Psoas muscle (tissue), 7 donors: ENCODE measurements at regions not wholly inside any gene's neighbourhood (a gene's known extent, or its start where the extent isn't known, plus 50 kb on each side); places are given as distances from the start of the nearest gene placed in this dataset.
"Not testable (repeated sequence)": the region's sequence is repeated elsewhere in the genome, so short reads cannot be mapped to it uniquely, and the experiment has no call there.

ENCODE experiments used
- ATAC-seq, 4 donors: fragments of 200-7000 bp; cut with Tn5 transposase; one replicate each; pipeline ENCODE4 v1.9.1; 2020; ENCODE audit warnings: moderate library complexity in 3 of 4, mild to moderate bottlenecking in 2 of 4
- DNase-seq, 2 donors: peaks; one replicate each; pipeline ENCODE4 v3.0.0-alpha.2; 2020
- H3K27ac ChIP-seq: fragments of 200-600 bp; one replicate; pipeline ENCODE4 v1.8.0; 2022
- H3K27me3 ChIP-seq, 3 donors: fragments of 200-600 bp in 1 of 3; one replicate each; pipeline versions ENCODE4 v1.6.1 to v1.8.0; 2013 to 2022; ENCODE audit warnings: low read length in 2 of 3, mild to moderate bottlenecking in 2 of 3, moderate library complexity in 1 of 3; ENCODE audit not compliant: insufficient read depth in 3 of 3
- H3K36me3 ChIP-seq, 2 donors: fragments of 200-600 bp in 1 of 2; one replicate each; pipeline versions ENCODE4 v1.6.1 to v1.8.0; 2013 to 2022; ENCODE audit warnings: low read depth in 1 of 2, mild to moderate bottlenecking in 1 of 2, moderate library complexity in 1 of 2; ENCODE audit not compliant: insufficient read depth in 1 of 2
- H3K4me1 ChIP-seq: fragments of 200-600 bp; one replicate; pipeline ENCODE4 v1.8.0; 2022
- H3K4me3 ChIP-seq: fragments of 200-600 bp; one replicate; pipeline ENCODE4 v1.8.0; 2022; ENCODE audit warnings: mild to moderate bottlenecking
- H3K9me3 ChIP-seq: fragments of 200-600 bp; one replicate; pipeline ENCODE4 v1.8.0; 2022
- WGBS, 3 donors: extraction: QIAGEN DNeasy Blood & Tissue Kit; methylation state at CpG; one replicate each; pipeline versions ENCODE4 v1.1.6 to v1.1.7; 2013; 5-methylcytosine and 5-hydroxymethylcytosine counted together
- intact Hi-C, 2 donors: fragments of 100-400 bp; cut with DNase I; formaldehyde crosslinking; loops; one replicate each; pipeline versions ENCODE4 v1.11.0 to v1.14.2; 2022
- TF ChIP-seq, protein P1 (sequence below): fragments of 200-600 bp; IDR thresholded peaks from one replicate; pipeline ENCODE4 v1.8.0; 2022; ENCODE audit warnings: antibody characterized with exemption
- donor health status: healthy with polysubstance abuse.
- donor health status: DM: no; HTN: no; CAD: no; lungs with moderate emphysema.
- donor health status: Bipolar disorder and iron deficiency.
- donor health status: healthy.
- donor health status: DM: yes; HTN: yes; CAD: no.
- donor health status: DM: no; HTN: no; CAD: no.
- donor health status: DM: yes; HTN: yes; CAD: no.

DNA sequence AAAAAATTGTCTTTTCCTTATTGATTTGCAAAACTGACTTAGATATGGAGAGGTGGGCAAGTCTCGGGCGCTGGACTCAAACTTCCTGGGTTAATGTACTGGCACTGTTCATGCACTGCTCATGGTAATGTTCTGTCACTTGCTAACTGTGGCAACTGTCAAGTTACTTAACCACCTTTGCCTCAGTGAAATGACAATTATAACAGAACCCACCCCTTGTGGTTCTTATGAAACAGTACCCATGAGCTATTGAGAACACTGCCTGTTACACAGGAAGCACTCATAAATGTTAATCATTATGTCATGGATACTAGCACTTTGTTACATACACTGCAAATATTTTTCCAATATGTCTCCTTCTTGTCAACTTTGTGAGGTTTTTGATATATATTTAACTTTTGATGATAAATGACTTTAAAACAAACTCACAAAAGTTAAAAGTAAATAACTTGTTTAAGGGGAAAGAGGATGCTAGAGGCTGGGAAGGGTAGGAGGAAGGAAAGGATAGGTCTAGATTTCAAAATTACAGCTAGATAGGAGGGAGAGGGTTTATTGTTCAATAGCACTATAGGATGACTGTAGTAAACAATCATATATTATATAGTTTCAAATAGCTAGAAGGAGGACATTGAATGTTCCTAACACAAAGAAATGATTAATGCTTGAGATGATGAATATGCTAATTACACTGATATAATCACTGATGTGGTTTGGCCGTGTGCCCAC lies 342.5 kb downstream of the ADGRL2 start:
- DNase-seq, result no peak
- no peak for ATAC-seq
- H3K27me3 ChIP-seq, result no peaks in the 10 kb centered on the region
- H3K27ac ChIP-seq, result no peak overlapping the region
- no peaks in the 10 kb centered on the region for H3K4me1 ChIP-seq
- H3K36me3 ChIP-seq, result no peaks in the 10 kb centered on the region
- WGBS, 3 donors, result 91 to 92% (median 92%) methylated on average over 3 of the region's 3 CpGs
- H3K4me3 ChIP-seq, result no peak overlapping the region
- no peaks in the 10 kb centered on the region for H3K9me3 ChIP-seq
- TF ChIP-seq, protein P1, sequence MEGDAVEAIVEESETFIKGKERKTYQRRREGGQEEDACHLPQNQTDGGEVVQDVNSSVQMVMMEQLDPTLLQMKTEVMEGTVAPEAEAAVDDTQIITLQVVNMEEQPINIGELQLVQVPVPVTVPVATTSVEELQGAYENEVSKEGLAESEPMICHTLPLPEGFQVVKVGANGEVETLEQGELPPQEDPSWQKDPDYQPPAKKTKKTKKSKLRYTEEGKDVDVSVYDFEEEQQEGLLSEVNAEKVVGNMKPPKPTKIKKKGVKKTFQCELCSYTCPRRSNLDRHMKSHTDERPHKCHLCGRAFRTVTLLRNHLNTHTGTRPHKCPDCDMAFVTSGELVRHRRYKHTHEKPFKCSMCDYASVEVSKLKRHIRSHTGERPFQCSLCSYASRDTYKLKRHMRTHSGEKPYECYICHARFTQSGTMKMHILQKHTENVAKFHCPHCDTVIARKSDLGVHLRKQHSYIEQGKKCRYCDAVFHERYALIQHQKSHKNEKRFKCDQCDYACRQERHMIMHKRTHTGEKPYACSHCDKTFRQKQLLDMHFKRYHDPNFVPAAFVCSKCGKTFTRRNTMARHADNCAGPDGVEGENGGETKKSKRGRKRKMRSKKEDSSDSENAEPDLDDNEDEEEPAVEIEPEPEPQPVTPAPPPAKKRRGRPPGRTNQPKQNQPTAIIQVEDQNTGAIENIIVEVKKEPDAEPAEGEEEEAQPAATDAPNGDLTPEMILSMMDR, result no peak
- intact Hi-C loops, result no loop called here

DNA sequence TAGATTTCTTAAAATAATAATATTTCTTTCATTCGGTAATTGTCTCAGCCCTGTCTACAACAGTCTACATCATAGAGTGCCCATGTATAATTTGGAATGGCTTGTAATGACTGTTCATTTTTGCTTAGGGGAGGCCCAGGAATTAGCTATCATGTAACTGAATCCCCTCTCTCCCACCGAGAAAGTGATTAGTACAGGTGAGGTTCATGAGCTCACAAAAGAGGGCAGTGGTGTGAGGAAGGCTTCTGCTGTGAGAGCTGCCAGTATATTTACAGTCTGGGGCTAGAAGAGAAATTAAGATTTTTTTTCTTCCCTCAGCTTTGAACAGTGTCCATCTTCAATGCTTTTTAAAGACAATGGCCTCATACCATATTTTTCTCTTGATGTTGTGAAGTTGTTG lies 340.7 kb downstream of the ADGRL2 start:
- Histone ChIP-seq H3K4me3 (no peak overlapping the region), H3K36me3 (no peaks in the 10 kb centered on the region), H3K9me3 (no peaks in the 10 kb centered on the region), H3K27ac (no peak overlapping the region), H3K4me1 (no peaks in the 10 kb centered on the region), H3K27me3 (no peaks in the 10 kb centered on the region)
- TF ChIP-seq, protein P1, result no peak
- no peak for DNase-seq
- ATAC-seq, result no peak
- 60 to 61% (median 60%) methylated on average over 2 of the region's 2 CpGs for WGBS, 3 donors
- intact Hi-C loops, result no loop called here

DNA sequence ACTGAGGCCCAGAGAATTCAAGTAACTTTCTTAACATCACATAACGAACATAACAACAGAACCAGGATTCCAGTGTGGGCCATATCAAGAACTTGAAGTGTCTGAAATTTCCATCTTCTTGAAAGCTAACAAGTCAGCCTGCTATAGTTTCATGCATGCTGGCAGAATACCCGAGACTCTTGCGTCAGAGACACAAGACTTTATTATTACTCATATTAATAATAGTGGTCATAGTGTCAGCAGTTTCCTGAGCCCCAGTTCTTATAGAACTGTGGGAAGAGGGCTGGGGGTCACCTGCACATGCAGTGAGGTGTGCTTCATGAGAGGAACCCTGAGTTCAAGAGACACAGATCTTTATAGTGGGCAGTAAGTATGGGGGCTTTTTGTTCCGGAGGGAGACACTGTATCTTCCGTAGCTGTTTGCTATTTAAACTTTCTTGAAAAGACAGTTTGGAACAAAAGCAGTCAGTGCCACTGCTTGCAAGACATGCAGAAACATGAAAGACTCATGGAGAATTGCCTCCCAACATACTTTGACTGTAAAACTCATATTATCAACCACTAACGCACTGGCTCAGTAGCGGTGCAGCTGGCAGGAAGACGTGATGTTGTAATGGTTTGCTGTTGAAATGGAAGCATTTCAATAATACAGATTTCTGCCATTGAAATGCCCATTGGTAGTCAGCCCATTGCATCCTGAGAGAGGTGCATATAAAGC lies 339.2 kb downstream of the ADGRL2 start:
- Histone ChIP-seq H3K36me3 (no peaks in the 10 kb centered on the region), H3K27me3 (no peaks in the 10 kb centered on the region), H3K4me3 (no peak overlapping the region), H3K9me3 (no peaks in the 10 kb centered on the region), H3K27ac (no peak overlapping the region), H3K4me1 (no peaks in the 10 kb centered on the region)
- ATAC-seq (no peak), DNase-seq (no peak)
- WGBS, 3 donors, result 89 to 94% (median 91%) methylated on average over 8 of the region's 8 CpGs
- intact Hi-C loops, result no loop called here
- TF ChIP-seq, protein P1, result no peak

DNA sequence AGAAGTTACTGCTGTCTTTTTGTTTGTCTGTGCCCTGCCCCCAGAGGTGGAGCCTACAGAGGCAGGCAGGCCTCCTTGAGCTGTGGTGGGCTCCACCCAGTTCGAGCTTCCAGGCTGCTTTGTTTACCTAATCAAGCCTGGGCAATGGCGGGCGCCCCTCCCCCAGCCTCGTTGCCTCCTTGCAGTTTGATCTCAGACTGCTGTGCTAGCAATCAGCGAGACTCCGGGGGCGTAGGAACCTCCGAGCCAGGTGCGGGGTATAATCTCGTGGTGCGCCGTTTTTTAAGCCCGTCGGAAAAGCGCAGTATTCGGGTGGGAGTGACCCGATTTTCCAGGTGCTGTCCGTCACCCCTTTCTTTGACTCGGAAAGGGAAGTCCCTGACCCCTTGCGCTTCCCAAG lies 335.6 kb downstream of the ADGRL2 start:
- 88 to 93% (median 91%) methylated on average over 19 to 20 of the region's 20 CpGs for WGBS, 3 donors

DNA sequence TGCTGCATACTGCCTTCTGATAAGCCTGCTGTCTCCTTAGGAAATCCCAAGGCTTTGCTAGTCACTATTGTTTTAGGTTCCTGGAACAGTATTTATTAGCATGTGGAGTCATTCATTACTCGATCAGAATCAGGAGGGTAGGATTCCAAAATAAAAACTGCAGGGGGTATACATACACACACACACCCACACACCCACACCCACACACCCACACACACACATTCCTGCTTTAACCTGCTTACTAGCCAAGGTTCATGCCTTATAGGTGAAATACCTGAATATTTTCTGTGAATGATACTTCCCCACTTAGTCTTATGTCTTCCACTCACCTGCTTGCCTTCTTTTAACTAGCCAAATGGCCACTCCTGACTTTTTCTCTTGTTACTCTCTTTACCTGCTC lies 325.1 kb downstream of the ADGRL2 start:
- Histone ChIP-seq H3K9me3 (no peaks in the 10 kb centered on the region), H3K36me3 (no peaks in the 10 kb centered on the region), H3K27ac (no peak overlapping the region), H3K4me1 (no peaks in the 10 kb centered on the region), H3K27me3 (no peaks in the 10 kb centered on the region), H3K4me3 (no peak overlapping the region)
- TF ChIP-seq, protein P1, result no peak
- intact Hi-C loops, result no loop called here
- WGBS, 3 donors, result 63 to 79% (median 74%) methylated on average over 1 of the region's 1 CpG
- ATAC-seq (no peak), DNase-seq (no peak)

More for the DNA sequence above, 335.6 kb downstream of the ADGRL2 start:
- H3K9me3 ChIP-seq, intact Hi-C loops, DNase-seq, ATAC-seq, H3K4me3 ChIP-seq, H3K27me3 ChIP-seq, H3K4me1 ChIP-seq, H3K27ac ChIP-seq, H3K36me3 ChIP-seq: not testable (repeated sequence)
